Stimulated activated naive CD8-positive, alpha-beta T cell treated with anti-CD3 and anti-CD28 coated beads, Interleukin-15, amount 100 ng/mL, for 72 hours (primary cell): ENCODE measurements at regions not wholly inside any gene's neighbourhood (a gene's known extent, or its start where the extent isn't known, plus 50 kb on each side); places are given as distances from the start of the nearest gene placed in this dataset.

Experiments used
- ATAC-seq: fragments of 150-1000 bp; cut with Tn5 transposase; 2 replicates; pipeline ENCODE4 v1.10.0; 2021; ENCODE audit warnings: mild to moderate bottlenecking, moderate library complexity
- DNase-seq, 2 donors: peaks; one replicate each; pipeline ENCODE4 v3.0.0; 2021 to 2022
- H3K27ac Mint-ChIP-seq, 2 donors: one replicate each; pipeline ENCODE4 v1.8.0; 2022; ENCODE audit warnings: mild to moderate bottlenecking in 2 of 2, mixed read lengths in 2 of 2, moderate library complexity in 2 of 2
- H3K27me3 Mint-ChIP-seq: one replicate; pipeline ENCODE4 v1.8.0; 2022; ENCODE audit warnings: mixed read lengths
- H3K4me1 Mint-ChIP-seq: one replicate; pipeline ENCODE4 v1.8.0; 2022; ENCODE audit warnings: mild to moderate bottlenecking, mixed read lengths
- H3K4me3 Mint-ChIP-seq, 2 donors: one replicate each; pipeline ENCODE4 v1.8.0; 2022; ENCODE audit warnings: mild to moderate bottlenecking in 2 of 2, mixed read lengths in 2 of 2, moderate library complexity in 1 of 2
- H3K9me3 Mint-ChIP-seq, 2 donors: one replicate each; pipeline ENCODE4 v1.8.0; 2022; ENCODE audit warnings: mixed read lengths in 2 of 2

DNA sequence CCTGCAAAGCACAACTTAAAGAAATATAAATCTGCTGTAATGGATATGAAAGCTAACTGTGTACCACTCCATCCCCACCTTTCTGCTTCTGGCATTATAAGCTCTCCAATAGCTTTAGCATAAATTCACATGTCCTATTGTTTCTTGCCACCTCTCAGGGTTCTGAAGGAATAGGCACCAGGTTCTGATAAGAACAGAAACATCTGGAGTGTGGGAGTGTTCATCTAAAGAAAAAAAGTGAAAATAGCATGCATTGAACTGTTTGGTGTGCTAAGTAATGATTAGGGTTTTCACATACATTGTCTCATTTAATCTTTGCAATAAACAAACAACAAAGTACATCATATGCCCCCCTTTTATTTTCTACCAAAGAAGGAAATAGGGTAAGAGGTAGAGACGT lies 72.3 kb downstream of the FAM76B start:
- no peak overlapping the region for H3K4me3 Mint-ChIP-seq
- no peak for ATAC-seq
- H3K9me3 Mint-ChIP-seq, result no peaks in the 10 kb centered on the region
- peaks cover 54% of the 10 kb centered on the region for H3K4me1 Mint-ChIP-seq
- peaks cover 9% of the 10 kb centered on the region for H3K27me3 Mint-ChIP-seq
- H3K27ac Mint-ChIP-seq, result no peak overlapping the region
- no peak for DNase-seq

DNA sequence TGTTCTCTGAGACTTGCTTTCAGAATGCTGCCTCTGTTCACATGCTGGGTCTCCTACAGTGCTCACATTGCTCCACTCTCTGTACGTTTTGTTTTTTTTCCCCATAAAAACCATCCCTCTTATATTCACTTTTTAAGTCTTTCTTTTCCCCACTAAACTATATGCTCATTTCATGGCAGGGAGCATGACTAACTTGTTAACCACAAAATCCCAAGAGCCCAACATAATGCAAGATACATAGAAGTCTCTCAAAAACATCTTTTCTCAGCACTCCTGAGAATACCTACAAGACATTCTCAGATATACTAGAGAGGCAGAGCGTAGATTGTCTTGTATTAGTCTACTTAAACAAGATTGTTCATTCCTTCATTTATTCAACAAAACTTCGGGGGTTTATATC lies 73.3 kb downstream of the FAM76B start:
- no peak overlapping the region for H3K27ac Mint-ChIP-seq
- H3K4me3 Mint-ChIP-seq, result peak overlapping the region in 1 of 2 donors; percentile 3
- H3K4me1 Mint-ChIP-seq, result peaks cover 64% of the 10 kb centered on the region
- no peak for ATAC-seq
- no peak for DNase-seq
- peaks cover 9% of the 10 kb centered on the region for H3K27me3 Mint-ChIP-seq
- no peaks in the 10 kb centered on the region for H3K9me3 Mint-ChIP-seq

DNA sequence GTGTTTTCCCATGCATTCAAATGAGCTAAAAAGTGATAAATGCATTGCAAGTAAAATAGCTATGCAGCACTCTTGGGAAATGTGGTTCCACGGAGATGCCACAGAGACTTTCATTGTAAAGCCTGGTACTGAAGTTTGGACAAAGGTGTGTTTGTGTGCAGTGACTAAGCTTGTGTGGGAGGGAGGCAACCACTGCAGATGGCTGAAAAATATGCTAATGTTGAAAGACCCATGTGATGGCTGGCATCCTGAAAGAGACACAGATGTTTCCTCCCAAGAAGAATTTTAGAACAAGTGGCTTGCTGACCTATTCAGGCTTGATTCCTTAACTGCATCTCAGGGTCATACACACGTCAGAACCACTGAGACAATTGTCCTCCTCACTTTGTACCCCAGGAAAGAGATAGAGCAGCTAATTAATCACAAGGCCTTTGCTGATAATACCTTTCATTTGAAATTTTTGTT lies 73.8 kb downstream of the FAM76B start:
- H3K9me3 Mint-ChIP-seq, result no peaks in the 10 kb centered on the region
- peaks cover 69% of the 10 kb centered on the region for H3K4me1 Mint-ChIP-seq
- ATAC-seq, result peak; percentile 92
- peak overlapping the region; percentile 4 to 5 for H3K4me3 Mint-ChIP-seq
- H3K27me3 Mint-ChIP-seq, result peaks cover 9% of the 10 kb centered on the region
- DNase-seq, result peak; percentile 47 to 73
- no peak overlapping the region for H3K27ac Mint-ChIP-seq

DNA sequence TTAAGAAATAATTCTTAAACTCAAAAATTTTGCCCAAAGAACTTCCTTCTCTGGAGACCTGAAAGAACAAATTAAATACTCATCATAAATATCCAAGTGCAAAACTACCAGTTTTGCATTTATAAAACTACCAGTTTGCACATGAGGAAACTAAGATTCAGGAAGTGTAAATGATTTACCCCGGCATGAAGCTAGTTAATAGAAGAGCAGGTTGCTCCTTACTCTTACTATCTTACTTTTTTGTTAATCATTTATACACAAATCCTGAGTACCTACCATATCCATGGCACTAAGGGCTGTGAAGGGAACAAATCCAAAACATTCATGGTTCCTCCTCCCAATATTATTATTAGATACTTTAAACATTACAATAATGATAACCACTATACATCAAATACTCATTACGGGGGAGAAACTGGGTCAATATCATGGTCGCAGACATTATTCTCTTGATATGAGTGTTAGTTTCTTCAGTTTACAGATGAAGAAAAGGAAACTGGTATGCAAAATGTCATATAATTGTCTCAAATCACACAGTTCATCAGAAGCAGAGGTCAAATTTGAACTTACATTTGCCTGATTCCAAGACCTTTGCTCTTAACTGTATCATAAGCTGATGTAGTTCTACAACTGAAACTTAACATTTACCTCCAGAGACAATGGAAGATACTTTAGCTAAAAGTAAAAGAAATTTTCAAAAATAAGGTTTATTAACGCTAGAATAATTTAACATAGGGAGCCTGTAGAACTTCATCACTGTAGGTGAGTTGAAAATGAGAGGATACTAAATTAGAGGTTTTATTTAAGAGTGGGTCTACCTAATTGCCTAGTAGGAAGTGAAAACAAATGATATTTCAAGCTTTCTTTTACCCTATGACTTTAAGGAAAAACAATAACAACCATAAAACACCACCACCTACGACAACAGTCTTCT lies 74.5 kb downstream of the FAM76B start:
- Mint-ChIP-seq H3K27me3 (peaks cover 9% of the 10 kb centered on the region), H3K4me3 (peak overlapping the region; percentile 4 to 5), H3K27ac (peak overlapping the region in 1 of 2 donors; percentile 47), H3K9me3 (no peaks in the 10 kb centered on the region), H3K4me1 (peaks cover 69% of the 10 kb centered on the region)
- DNase-seq (no peak), ATAC-seq (no peak)

DNA sequence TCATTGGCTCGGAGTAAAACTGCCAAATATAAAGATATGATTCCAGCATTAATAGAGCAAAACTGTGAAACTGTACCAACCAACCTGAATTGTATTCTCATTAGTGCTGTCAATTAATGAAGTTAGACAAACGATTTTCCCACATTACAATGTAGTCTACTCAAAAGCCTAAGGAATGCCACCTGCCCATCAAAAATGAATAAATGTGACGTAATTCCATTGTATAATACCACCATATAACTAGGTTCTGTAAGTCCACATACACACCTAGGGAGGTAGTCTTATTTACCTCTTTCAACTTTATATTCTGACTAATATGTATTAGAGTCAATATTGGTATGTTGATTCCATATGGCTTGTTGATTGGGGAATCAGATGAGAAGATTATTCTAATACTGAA lies 76.2 kb downstream of the FAM76B start:
- Mint-ChIP-seq H3K27me3 (peaks cover 9% of the 10 kb centered on the region), H3K4me1 (peaks cover 61% of the 10 kb centered on the region), H3K9me3 (no peaks in the 10 kb centered on the region), H3K4me3 (no peak overlapping the region), H3K27ac (no peak overlapping the region)
- ATAC-seq, result no peak
- no peak for DNase-seq

DNA sequence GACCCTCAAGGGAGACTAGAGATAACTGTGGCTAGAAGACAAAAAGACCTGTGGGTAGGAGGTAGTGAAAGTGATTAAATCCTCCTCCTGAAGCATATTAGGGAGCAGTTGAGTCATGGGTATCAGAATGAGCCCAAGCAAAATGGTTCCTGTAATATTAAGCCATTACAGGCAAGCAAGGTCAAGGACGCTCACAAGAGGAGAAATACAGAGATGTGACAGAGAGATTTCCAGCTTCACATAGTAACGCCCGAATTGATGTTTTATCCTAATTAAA lies 77.7 kb downstream of the FAM76B start:
- H3K4me3 Mint-ChIP-seq, result peak overlapping the region; percentile 20 to 37
- no peak for DNase-seq
- H3K4me1 Mint-ChIP-seq, result peaks cover 53% of the 10 kb centered on the region
- H3K27ac Mint-ChIP-seq, result peak overlapping the region in 1 of 2 donors; percentile 20
- ATAC-seq, result peak; percentile 58
- H3K27me3 Mint-ChIP-seq, result no peaks in the 10 kb centered on the region
- H3K9me3 Mint-ChIP-seq, result no peaks in the 10 kb centered on the region

DNA sequence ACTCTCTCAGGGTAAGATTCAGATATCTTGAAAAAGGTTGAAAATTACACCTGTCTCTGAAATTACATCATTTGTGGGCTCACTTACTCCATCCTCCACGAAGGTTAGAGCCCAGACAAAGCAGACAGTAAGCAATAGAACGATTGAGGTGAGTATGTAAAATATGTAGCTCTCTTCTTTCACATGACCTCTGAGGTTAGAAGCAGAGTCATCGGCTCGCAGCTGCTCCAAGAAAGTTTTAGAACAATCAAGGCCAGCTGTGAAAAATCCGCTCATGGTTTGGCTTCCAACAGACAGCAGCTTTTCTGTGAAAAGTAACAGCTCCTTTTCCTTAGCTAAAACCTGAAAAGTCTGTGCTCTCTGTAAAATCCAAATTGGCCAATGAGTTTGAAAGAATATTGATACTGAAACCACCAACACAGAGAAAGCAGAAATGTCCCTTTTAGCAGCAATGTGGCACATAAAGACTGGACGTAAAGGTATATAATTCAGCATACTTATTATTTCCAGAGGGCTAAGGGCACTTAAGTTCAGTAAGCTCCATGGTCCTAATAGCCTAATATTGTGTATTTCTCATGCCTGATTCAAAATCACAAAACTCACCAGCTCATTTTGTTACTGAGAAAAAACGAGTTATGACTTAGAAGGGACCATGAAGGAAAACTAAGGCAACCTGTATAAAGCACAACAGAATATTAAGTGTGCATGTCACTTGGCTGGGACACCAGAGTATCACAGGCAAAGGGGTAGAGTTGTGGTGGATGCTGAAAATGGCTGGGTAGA lies 78.2 kb downstream of the FAM76B start:
- H3K4me3 Mint-ChIP-seq, result peak overlapping the region; percentile 37 to 45
- peak; percentile 70 for ATAC-seq
- no peaks in the 10 kb centered on the region for H3K9me3 Mint-ChIP-seq
- no peaks in the 10 kb centered on the region for H3K27me3 Mint-ChIP-seq
- H3K27ac Mint-ChIP-seq, result peak overlapping the region; percentile 20 to 32
- peaks cover 51% of the 10 kb centered on the region for H3K4me1 Mint-ChIP-seq
- DNase-seq, result no peak

DNA sequence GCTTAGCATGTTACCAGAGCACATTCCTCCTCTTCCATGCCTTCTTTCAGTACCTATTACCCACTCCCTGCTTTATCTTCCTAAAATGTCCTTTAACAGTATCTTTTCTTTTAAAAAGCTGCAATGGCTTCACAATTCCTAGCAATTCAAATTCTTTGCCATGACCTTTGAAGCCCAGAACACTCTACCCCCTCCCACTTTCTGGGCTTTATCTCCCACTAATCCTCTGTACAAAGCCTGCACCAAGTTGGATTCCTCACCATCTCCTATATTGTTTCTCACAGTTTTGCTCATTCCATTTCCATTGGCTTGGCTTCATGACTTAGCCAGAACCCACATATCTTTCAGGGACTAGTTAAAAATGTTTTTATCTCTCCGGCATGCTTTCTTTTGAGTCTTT lies 80.9 kb downstream of the FAM76B start:
- H3K9me3 Mint-ChIP-seq, result no peaks in the 10 kb centered on the region
- H3K27me3 Mint-ChIP-seq, result no peaks in the 10 kb centered on the region
- H3K4me3 Mint-ChIP-seq, result no peak overlapping the region
- H3K4me1 Mint-ChIP-seq, result peaks cover 26% of the 10 kb centered on the region
- H3K27ac Mint-ChIP-seq, result no peak overlapping the region
- no peak for DNase-seq
- ATAC-seq, result no peak

DNA sequence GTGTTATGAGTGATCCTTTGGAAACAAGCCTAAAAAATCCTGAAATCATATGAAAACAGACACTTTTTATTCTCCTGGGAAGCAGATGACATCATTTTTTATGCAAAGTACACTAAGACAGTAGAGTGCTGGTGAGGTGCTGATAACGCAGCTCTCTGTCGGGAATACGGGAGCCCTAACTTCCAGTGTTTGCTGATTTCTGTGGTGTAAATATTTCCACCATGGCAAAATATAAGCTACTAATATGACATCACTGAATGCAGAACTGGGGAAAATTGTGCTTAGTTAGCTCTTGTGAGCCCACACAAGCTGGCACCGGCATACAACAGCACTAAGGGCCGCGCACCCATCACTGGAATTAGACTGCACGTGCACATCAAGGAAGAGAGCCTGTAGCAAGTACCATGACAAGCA lies 82.6 kb downstream of the FAM76B start:
- no peak for DNase-seq
- Mint-ChIP-seq H3K27me3 (no peaks in the 10 kb centered on the region), H3K9me3 (no peaks in the 10 kb centered on the region), H3K27ac (no peak overlapping the region), H3K4me1 (peaks cover 16% of the 10 kb centered on the region), H3K4me3 (no peak overlapping the region)
- no peak for ATAC-seq

DNA sequence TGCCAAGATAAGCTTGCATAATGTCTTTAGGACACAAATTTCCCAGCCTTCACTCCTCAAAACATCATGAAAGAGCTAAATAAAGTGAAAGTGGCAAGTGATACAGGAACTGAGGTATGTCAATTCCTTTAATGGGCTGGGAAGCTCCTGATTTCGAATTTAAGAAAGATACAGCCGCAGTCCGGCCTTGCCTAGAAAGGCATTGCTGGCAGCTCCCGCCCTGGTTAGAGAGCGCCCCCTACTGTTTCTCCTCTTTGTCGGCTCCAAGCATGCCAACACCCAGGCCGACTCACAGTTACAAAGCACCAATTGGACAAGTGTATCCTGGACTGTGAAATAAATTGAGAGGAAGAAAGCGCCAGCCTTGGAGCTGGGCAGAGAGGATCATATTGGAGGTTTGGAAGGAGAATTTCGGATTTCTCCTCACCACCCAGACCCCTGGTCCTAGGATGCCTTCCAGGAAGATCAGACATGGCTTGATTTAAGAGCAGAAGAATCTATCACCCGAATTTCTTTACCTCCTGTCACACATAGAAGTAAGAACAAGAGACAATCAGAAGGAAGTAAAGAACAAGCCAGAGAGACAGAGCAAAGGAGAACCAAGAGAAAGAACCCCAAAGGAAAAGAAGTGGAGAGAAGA lies 84.0 kb downstream of the FAM76B start:
- Mint-ChIP-seq H3K27me3 (no peaks in the 10 kb centered on the region), H3K9me3 (no peaks in the 10 kb centered on the region), H3K27ac (no peak overlapping the region), H3K4me3 (no peak overlapping the region), H3K4me1 (peaks cover 15% of the 10 kb centered on the region)
- ATAC-seq (peak; percentile 87), DNase-seq (peak; percentile 83 to 86)

DNA sequence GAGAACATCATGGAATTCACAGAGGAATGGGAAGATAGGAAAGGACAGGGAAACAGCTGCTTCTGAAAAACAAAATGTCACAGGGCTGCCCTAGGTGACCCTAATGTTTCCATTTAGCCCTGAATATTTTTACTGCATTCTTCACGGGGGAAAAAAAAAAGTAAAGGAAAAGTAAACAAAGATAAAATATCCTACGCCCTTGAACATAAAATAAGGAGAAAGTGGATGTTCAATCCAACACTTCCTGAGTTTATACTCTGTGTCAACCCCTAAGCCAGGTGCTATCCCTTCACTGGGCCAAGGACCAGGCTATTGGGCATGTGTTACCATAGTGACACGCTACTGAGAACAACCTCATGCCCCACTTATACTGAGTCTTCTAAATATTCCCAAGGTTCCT lies 84.7 kb downstream of the FAM76B start:
- no peaks in the 10 kb centered on the region for H3K27me3 Mint-ChIP-seq
- no peak overlapping the region for H3K4me3 Mint-ChIP-seq
- no peak for ATAC-seq
- H3K4me1 Mint-ChIP-seq, result peaks cover 19% of the 10 kb centered on the region
- DNase-seq, result no peak
- no peak overlapping the region for H3K27ac Mint-ChIP-seq
- H3K9me3 Mint-ChIP-seq, result no peaks in the 10 kb centered on the region

DNA sequence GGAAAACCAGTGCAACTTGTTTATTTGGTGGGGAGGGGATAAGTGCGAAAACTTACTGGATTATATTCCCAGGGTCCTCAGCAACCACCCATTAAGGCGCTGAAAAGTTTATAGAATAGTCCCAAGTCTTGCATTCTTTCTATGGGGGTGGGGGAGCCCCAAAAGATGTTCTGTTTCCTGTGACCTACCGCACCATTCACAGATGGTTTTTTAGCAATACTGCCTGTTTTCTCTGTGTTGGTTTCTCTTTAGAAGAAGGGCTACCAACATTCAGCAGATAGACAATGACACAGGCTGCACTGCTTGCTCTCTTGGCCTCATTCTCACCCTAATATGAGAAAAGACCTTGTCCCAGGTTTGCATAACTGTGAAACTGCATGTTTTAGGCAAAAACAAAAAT lies 86.5 kb downstream of the FAM76B start:
- peak overlapping the region in 1 of 2 donors; percentile 58 for H3K4me3 Mint-ChIP-seq
- peak in 1 of 2 donors; percentile 26 for DNase-seq
- H3K27ac Mint-ChIP-seq, result peak overlapping the region; percentile 2 to 8
- H3K9me3 Mint-ChIP-seq, result no peaks in the 10 kb centered on the region
- peak; percentile 68 for ATAC-seq
- H3K4me1 Mint-ChIP-seq, result peaks cover 34% of the 10 kb centered on the region
- no peaks in the 10 kb centered on the region for H3K27me3 Mint-ChIP-seq

DNA sequence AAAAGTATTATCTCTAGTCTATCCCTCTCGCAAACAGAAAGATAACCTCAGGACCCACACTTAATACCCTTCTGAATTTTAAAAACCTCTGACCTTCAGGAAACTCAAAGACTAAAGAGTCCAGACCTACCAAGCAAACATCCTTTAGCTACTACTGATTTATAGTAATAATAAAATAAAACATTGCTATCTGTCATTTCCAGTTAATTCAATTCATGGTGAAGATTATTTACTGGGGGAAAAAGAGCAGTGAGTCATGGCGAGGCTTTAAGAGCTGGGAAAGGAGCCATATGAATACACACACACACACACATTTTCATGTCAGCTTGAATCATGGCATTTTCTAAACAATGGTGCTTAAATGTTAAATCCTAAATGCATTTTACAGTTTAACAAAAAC lies 87.1 kb downstream of the FAM76B start:
- no peaks in the 10 kb centered on the region for H3K27me3 Mint-ChIP-seq
- peak overlapping the region in 1 of 2 donors; percentile 58 for H3K4me3 Mint-ChIP-seq
- DNase-seq (no peak), ATAC-seq (no peak)
- no peaks in the 10 kb centered on the region for H3K9me3 Mint-ChIP-seq
- peaks cover 39% of the 10 kb centered on the region for H3K4me1 Mint-ChIP-seq
- H3K27ac Mint-ChIP-seq, result peak overlapping the region; percentile 8 to 35

DNA sequence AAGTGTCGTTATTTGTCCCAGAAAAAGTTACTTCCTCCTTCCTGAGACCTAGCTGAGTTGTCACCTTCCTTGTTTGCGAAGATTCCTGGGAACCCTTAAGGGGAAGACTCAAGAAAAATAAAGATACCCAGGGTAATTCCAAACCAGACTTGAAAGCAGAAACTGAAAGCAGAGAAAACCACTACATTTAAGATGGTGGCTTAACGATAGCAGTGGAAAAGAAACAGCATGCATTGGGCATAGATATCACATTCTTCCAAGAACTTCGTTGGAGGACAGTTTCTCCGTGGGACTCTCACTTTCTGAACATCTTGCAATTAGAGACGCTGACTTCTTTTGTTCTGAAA lies 89.1 kb downstream of the FAM76B start:
- Mint-ChIP-seq H3K4me1 (peaks cover 60% of the 10 kb centered on the region), H3K27me3 (no peaks in the 10 kb centered on the region), H3K9me3 (peaks cover 0 to 5% of the 10 kb centered on the region in 2 donors), H3K27ac (peak overlapping the region; percentile 93 to 95), H3K4me3 (peak overlapping the region; percentile 64 to 77)
- DNase-seq (no peak), ATAC-seq (peak; percentile 54)

DNA sequence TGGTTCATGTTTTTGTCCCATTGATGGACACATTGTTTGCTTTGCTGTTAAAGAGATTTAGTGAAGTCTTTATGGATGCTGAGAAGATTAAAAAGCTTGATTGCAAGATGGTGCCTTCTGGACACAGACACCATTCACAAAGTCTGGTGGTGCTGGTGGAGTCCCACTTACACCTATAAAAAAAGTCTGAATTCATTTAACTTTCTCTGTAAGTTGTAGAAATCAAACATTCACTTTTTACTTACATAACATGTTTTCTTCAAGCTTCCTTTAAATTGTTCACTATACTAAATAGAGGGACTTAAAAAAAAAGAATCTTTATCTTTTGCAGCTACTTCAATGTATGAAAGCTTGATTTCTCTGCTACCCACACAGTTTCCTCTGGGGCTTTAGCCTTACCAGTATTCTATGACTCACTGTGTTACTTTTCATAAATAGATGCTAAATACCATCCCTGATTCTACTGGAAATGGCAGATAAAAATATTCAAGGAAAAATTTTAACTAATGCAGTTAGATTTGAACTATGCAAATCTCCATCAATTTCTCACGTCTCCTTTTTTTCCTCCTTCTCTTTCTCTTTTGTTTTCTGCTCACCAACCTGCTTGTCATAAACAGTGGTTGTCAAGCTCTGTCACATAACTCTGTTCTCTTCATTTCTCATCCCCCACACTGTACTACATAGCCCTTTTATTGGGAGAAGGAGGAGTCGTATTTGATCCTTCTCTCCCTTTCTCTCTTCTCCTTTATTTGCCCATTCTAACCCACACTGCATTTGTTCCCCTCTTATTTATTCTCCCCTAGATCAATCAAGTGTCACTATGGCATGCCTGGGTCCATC lies 89.7 kb downstream of the FAM76B start:
- ATAC-seq, result peak; percentile 72
- H3K27ac Mint-ChIP-seq, result peak overlapping the region; percentile 95

More for the DNA sequence above, 89.7 kb downstream of the FAM76B start:
- Mint-ChIP-seq H3K4me3 (peak overlapping the region; percentile 68 to 77), H3K27me3 (no peaks in the 10 kb centered on the region), H3K9me3 (peaks cover 0 to 5% of the 10 kb centered on the region in 2 donors), H3K4me1 (peaks cover 63% of the 10 kb centered on the region)
- no peak for DNase-seq
